Spinal cord (tissue), 9 donors: ENCODE measurements at regions not wholly inside any gene's neighbourhood (a gene's known extent, or its start where the extent isn't known, plus 50 kb on each side); places are given as distances from the start of the nearest gene placed in this dataset.

ENCODE experiments used
- DNase-seq, 6 donors: peaks; one replicate each; pipeline versions ENCODE4 v3.0.0 to v3.0.0-alpha.2; 2013 to 2015; ENCODE audit warnings: low spot score in 6 of 6, low read depth in 4 of 6
- H3K27ac ChIP-seq: one replicate; pipeline ENCODE4 v1.5.1; 2013; ENCODE audit warnings: low read depth, low read length, control low read depth
- H3K27me3 ChIP-seq: one replicate; pipeline ENCODE4 v1.6.1; 2013; ENCODE audit warnings: low read length; ENCODE audit not compliant: control insufficient read depth, insufficient read depth
- H3K36me3 ChIP-seq: one replicate; pipeline ENCODE4 v1.6.1; 2013; ENCODE audit warnings: low read length; ENCODE audit not compliant: control insufficient read depth, insufficient read depth
- H3K4me1 ChIP-seq: one replicate; pipeline ENCODE4 v1.6.1; 2013; ENCODE audit warnings: low read length; ENCODE audit not compliant: control insufficient read depth, insufficient read depth
- H3K4me3 ChIP-seq: one replicate; pipeline ENCODE4 v1.5.1; 2013; ENCODE audit warnings: low read depth, low read length, control low read depth
- H3K9me3 ChIP-seq: one replicate; pipeline ENCODE4 v1.6.1; 2013; ENCODE audit warnings: low read length; ENCODE audit not compliant: control insufficient read depth, insufficient read depth
- WGBS: methylation state at CpG from one replicate; pipeline ENCODE4 v1.1.5; 2013; ENCODE audit warnings: missing lambda C conversion rate; ENCODE audit not compliant: insufficient coverage; 5-methylcytosine and 5-hydroxymethylcytosine counted together
- donor health status: healthy.

GRCh38 chr18:77461062-77461688, 211.5 kb downstream of the GALR1 start:
- 38% methylated on average over 2 of the region's 6 CpGs for WGBS
- no peak for DNase-seq
- Histone ChIP-seq H3K27me3 (no peaks in the 10 kb centered on the region), H3K27ac (no peak overlapping the region), H3K36me3 (no peaks in the 10 kb centered on the region), H3K4me3 (no peak overlapping the region), H3K4me1 (no peaks in the 10 kb centered on the region), H3K9me3 (no peaks in the 10 kb centered on the region)

- no peaks in the 10 kb centered on the region for H3K4me1 ChIP-seq
- H3K4me3 ChIP-seq: no peak overlapping the region
- DNase-seq: no peak
- no peak overlapping the region for H3K27ac ChIP-seq
- no peaks in the 10 kb centered on the region for H3K36me3 ChIP-seq
- no peaks in the 10 kb centered on the region for H3K27me3 ChIP-seq
- 93% methylated on average over 2 of the region's 3 CpGs for WGBS
- no peaks in the 10 kb centered on the region for H3K9me3 ChIP-seq
These were observed 215.3 kb downstream of the GALR1 start for GRCh38 chr18:77464917-77465316.

GRCh38 chr18:77466890-77467289, 217.2 kb downstream of the GALR1 start:
- no peaks in the 10 kb centered on the region for H3K36me3 ChIP-seq
- no peak for DNase-seq
- no peaks in the 10 kb centered on the region for H3K9me3 ChIP-seq
- H3K27me3 ChIP-seq: no peaks in the 10 kb centered on the region
- H3K27ac ChIP-seq: no peak overlapping the region
- H3K4me3 ChIP-seq: no peak overlapping the region
- H3K4me1 ChIP-seq: no peaks in the 10 kb centered on the region

GRCh38 chr18:77469131-77469530, 219.5 kb downstream of the GALR1 start:
- Histone ChIP-seq H3K27me3 (no peaks in the 10 kb centered on the region), H3K4me3 (no peak overlapping the region), H3K4me1 (no peaks in the 10 kb centered on the region), H3K36me3 (no peaks in the 10 kb centered on the region), H3K9me3 (no peaks in the 10 kb centered on the region), H3K27ac (no peak overlapping the region)
- DNase-seq: peak in 3 of 6 donors; percentile 31 to 95 (median 31)
- WGBS: no CpG with 5 or more reads among the region's 4 CpGs

GRCh38 chr18:77470569-77471413, 221.1 kb downstream of the GALR1 start:
- Histone ChIP-seq H3K9me3 (no peaks in the 10 kb centered on the region), H3K36me3 (no peaks in the 10 kb centered on the region), H3K4me1 (no peaks in the 10 kb centered on the region), H3K27me3 (no peaks in the 10 kb centered on the region), H3K4me3 (no peak overlapping the region), H3K27ac (no peak overlapping the region)
- WGBS: 52% methylated on average over 10 of the region's 16 CpGs
- peak in 1 of 6 donors; percentile 39 for DNase-seq

- no peaks in the 10 kb centered on the region for H3K27me3 ChIP-seq
- H3K27ac ChIP-seq: no peak overlapping the region
- no peaks in the 10 kb centered on the region for H3K9me3 ChIP-seq
- H3K4me1 ChIP-seq: no peaks in the 10 kb centered on the region
- DNase-seq: no peak
- H3K4me3 ChIP-seq: no peak overlapping the region
- H3K36me3 ChIP-seq: no peaks in the 10 kb centered on the region
- no CpG with 5 or more reads among the region's 1 CpG for WGBS
These were observed 222.9 kb downstream of the GALR1 start for GRCh38 chr18:77472509-77472908.

- no peaks in the 10 kb centered on the region for H3K9me3 ChIP-seq
- H3K4me3 ChIP-seq: no peak overlapping the region
- no peaks in the 10 kb centered on the region for H3K4me1 ChIP-seq
- no peaks in the 10 kb centered on the region for H3K36me3 ChIP-seq
- WGBS: no CpG with 5 or more reads among the region's 9 CpGs
- no peaks in the 10 kb centered on the region for H3K27me3 ChIP-seq
- H3K27ac ChIP-seq: no peak overlapping the region
- DNase-seq: no peak
These were observed 229.2 kb downstream of the GALR1 start for GRCh38 chr18:77478646-77479442.

GRCh38 chr18:77481541-77481940, 231.9 kb downstream of the GALR1 start:
- no peak for DNase-seq
- Histone ChIP-seq H3K4me3 (no peak overlapping the region), H3K9me3 (no peaks in the 10 kb centered on the region), H3K27ac (no peak overlapping the region), H3K27me3 (no peaks in the 10 kb centered on the region), H3K4me1 (no peaks in the 10 kb centered on the region), H3K36me3 (no peaks in the 10 kb centered on the region)
- 62% methylated on average over 3 of the region's 3 CpGs for WGBS

GRCh38 chr18:77482190-77483085, 232.8 kb downstream of the GALR1 start:
- H3K27me3 ChIP-seq: no peaks in the 10 kb centered on the region
- DNase-seq: peak in 1 of 6 donors; percentile 72
- no peaks in the 10 kb centered on the region for H3K9me3 ChIP-seq
- H3K27ac ChIP-seq: no peak overlapping the region
- H3K36me3 ChIP-seq: no peaks in the 10 kb centered on the region
- WGBS: 59% methylated on average over 5 of the region's 10 CpGs
- no peaks in the 10 kb centered on the region for H3K4me1 ChIP-seq
- H3K4me3 ChIP-seq: no peak overlapping the region
